WTC11 (cell line): ENCODE measurements at regions not wholly inside any gene's neighbourhood (a gene's known extent, or its start where the extent isn't known, plus 50 kb on each side); places are given as distances from the start of the nearest gene placed in this dataset.

Source experiments
- ATAC-seq: fragments of 200-7000 bp; cut with Tn5 transposase; 2 replicates; pipeline ENCODE4 v1.10.0; 2021; ENCODE audit warnings: mild to moderate bottlenecking, moderate library complexity
- CTCF ChIA-PET: fragments of 300-600 bp; sonication (Branson Sonifier 250); formaldehyde crosslinking; loops from one replicate; lab custom pipeline; 2021; ENCODE audit warnings: antibody characterized with exemption; lab: Charles Lee
- POLR2A ChIA-PET: fragments of 350-600 bp; sonication (Branson Sonifier 250); formaldehyde crosslinking; loops from one replicate; lab custom pipeline; 2021; ENCODE audit warnings: antibody characterized with exemption; lab: Charles Lee
- DNase-seq: peaks from one replicate; pipeline ENCODE4 v3.0.0; 2021; ENCODE audit warnings: low spot score
- H3K27ac Mint-ChIP-seq: 2 replicates; pipeline ENCODE4 v1.8.0; 2021; ENCODE audit warnings: mixed read lengths
- H3K27me3 Mint-ChIP-seq: 2 replicates; pipeline ENCODE4 v1.8.0; 2021; ENCODE audit warnings: low read depth, mild to moderate bottlenecking, moderate library complexity, mixed read lengths
- H3K36me3 Mint-ChIP-seq: 2 replicates; pipeline ENCODE4 v1.8.0; 2021; ENCODE audit warnings: mixed read lengths
- H3K4me1 Mint-ChIP-seq: 2 replicates; pipeline ENCODE4 v1.8.0; 2022; ENCODE audit warnings: mixed read lengths
- H3K4me3 Mint-ChIP-seq: 2 replicates; pipeline ENCODE4 v1.8.0; 2021; ENCODE audit warnings: mild to moderate bottlenecking, moderate library complexity, mixed read lengths
- H3K9me3 Mint-ChIP-seq: 2 replicates; pipeline ENCODE4 v1.8.0; 2021; ENCODE audit warnings: mixed read lengths
- CREM ChIP-seq: sonication (generic); formaldehyde crosslinking; IDR thresholded peaks from 2 replicates; pipeline ENCODE4 v1.8.1; 2022; ENCODE audit warnings: mild to moderate bottlenecking, missing genetic modification reagents, moderate library complexity
- FOXJ3 ChIP-seq: sonication (generic); formaldehyde crosslinking; IDR thresholded peaks from 2 replicates; pipeline ENCODE4 v1.9.0; 2021; ENCODE audit warnings: missing genetic modification reagents, mild to moderate bottlenecking, borderline replicate concordance
- GTF2I ChIP-seq: fragments of 250-450 bp; sonication (Bioruptor Pico); conservative IDR thresholded peaks from 2 replicates; pipeline ENCODE4 v1.4.0; 2021; ENCODE audit warnings: mild to moderate bottlenecking
- NFATC4 ChIP-seq: fragments of 250-450 bp; sonication (Bioruptor Pico); IDR thresholded peaks from 2 replicates; pipeline ENCODE4 v1.9.0; 2021; ENCODE audit warnings: mild to moderate bottlenecking
- RORB ChIP-seq: fragments of 250-450 bp; sonication (Bioruptor Pico); IDR thresholded peaks from 2 replicates; pipeline ENCODE4 v1.9.0; 2021; ENCODE audit warnings: mild to moderate bottlenecking
- SP1 ChIP-seq: sonication (generic); formaldehyde crosslinking; conservative IDR thresholded peaks from 2 replicates; pipeline ENCODE4 v1.8.1; 2022; ENCODE audit warnings: missing genetic modification reagents
- ZBTB21 ChIP-seq: sonication (generic); formaldehyde crosslinking; IDR thresholded peaks from 2 replicates; pipeline ENCODE4 v1.8.1; 2023; ENCODE audit warnings: mild to moderate bottlenecking, missing genetic modification reagents, borderline replicate concordance
- ZNF121 ChIP-seq: sonication (generic); formaldehyde crosslinking; IDR thresholded peaks from 2 replicates; pipeline ENCODE4 v1.8.0; 2023; ENCODE audit warnings: missing genetic modification reagents
- ZNF263 ChIP-seq: sonication (generic); formaldehyde crosslinking; IDR thresholded peaks from 2 replicates; pipeline ENCODE4 v1.8.1; 2022; ENCODE audit warnings: low read depth, mild to moderate bottlenecking, moderate library complexity, missing genetic modification reagents
- ZNF416 ChIP-seq: fragments of 250-450 bp; sonication (Bioruptor Pico); IDR thresholded peaks from 2 replicates; pipeline ENCODE4 v1.9.0; 2021; ENCODE audit warnings: mild to moderate bottlenecking, inconsistent platforms
- TF ChIP-seq, protein P1 (sequence below): fragments of 200-600 bp; IDR thresholded peaks from 2 replicates; pipeline ENCODE4 v1.8.0; 2022; ENCODE audit warnings: antibody characterized with exemption
- TF ChIP-seq, protein P2 (sequence below): fragments of 250-450 bp; sonication (Bioruptor Pico); IDR thresholded peaks from 2 replicates; pipeline ENCODE4 v2.1.2; 2022; ENCODE audit warnings: mild to moderate bottlenecking, moderate library complexity
- TF ChIP-seq, protein P3 (sequence below): sonication (generic); formaldehyde crosslinking; IDR thresholded peaks from 2 replicates; pipeline ENCODE4 v1.8.1; 2022; ENCODE audit warnings: missing genetic modification reagents, borderline replicate concordance
- TF ChIP-seq, protein P4 (sequence below): fragments of 250-450 bp; sonication (Bioruptor Pico); IDR thresholded peaks from 2 replicates; pipeline ENCODE4 v1.8.0; 2021; ENCODE audit warnings: mild to moderate bottlenecking
- TF ChIP-seq, protein P5 (sequence below): fragments of 250-450 bp; sonication (Bioruptor Pico); conservative IDR thresholded peaks from 2 replicates; pipeline ENCODE4 v1.9.0; 2021; ENCODE audit warnings: mild to moderate bottlenecking
- TF ChIP-seq, protein P6 (sequence below): sonication (generic); formaldehyde crosslinking; IDR thresholded peaks from 2 replicates; pipeline ENCODE4 v1.8.0; 2023; ENCODE audit warnings: missing genetic modification reagents
- TF ChIP-seq, protein P7 (sequence below): sonication (generic); formaldehyde crosslinking; conservative IDR thresholded peaks from 2 replicates; pipeline ENCODE4 v1.8.1; 2022; ENCODE audit warnings: mild to moderate bottlenecking, missing genetic modification reagents
- TF ChIP-seq, protein P8 (sequence below): sonication (generic); formaldehyde crosslinking; IDR thresholded peaks from 2 replicates; pipeline ENCODE4 v1.8.1; 2023; ENCODE audit warnings: mild to moderate bottlenecking, missing genetic modification reagents

DNA sequence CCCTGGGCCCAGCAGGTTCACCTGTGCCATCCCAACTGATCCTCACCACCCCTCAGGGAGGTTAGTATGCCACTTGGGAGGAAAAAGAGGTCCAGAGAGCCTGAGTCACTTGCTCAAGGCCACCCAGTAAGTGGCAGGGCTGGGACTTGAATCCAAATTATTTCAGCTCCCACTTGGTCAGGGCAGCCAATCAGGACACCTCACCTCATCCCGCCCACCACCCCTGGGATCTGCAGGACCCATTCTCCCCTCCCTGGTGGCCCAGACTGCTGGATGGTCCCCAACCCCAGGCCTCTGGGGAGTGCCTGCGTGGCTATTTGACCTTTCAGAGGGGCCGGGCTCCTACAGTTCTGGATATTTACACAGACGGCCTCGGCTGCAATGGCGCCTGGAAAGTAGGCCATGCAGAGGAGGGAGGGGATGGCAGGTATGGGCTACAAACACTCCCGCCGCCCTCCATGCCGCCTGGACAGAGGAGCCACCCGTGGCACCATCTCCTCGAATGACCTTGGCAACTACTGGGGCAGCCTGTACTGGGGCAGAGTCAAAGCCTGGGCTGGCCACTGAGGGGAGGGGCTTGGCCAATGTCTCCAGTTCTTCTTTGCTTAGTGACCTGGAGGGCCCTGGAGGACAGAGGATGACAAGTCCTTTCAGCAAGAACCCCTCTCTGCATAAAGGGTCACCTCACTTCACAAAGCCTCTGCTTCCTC is 153.6 kb upstream of the LINGO1 start:
- H3K27ac Mint-ChIP-seq = no peak overlapping the region
- CTCF ChIA-PET = interaction anchor here (0.7 to 3.6 kb wide), 7 partner anchors 10 to 169 kb away, joined by 3 to 37 read pairs (median 3); partner anchors contain the start of gene LINGO1

DNA sequence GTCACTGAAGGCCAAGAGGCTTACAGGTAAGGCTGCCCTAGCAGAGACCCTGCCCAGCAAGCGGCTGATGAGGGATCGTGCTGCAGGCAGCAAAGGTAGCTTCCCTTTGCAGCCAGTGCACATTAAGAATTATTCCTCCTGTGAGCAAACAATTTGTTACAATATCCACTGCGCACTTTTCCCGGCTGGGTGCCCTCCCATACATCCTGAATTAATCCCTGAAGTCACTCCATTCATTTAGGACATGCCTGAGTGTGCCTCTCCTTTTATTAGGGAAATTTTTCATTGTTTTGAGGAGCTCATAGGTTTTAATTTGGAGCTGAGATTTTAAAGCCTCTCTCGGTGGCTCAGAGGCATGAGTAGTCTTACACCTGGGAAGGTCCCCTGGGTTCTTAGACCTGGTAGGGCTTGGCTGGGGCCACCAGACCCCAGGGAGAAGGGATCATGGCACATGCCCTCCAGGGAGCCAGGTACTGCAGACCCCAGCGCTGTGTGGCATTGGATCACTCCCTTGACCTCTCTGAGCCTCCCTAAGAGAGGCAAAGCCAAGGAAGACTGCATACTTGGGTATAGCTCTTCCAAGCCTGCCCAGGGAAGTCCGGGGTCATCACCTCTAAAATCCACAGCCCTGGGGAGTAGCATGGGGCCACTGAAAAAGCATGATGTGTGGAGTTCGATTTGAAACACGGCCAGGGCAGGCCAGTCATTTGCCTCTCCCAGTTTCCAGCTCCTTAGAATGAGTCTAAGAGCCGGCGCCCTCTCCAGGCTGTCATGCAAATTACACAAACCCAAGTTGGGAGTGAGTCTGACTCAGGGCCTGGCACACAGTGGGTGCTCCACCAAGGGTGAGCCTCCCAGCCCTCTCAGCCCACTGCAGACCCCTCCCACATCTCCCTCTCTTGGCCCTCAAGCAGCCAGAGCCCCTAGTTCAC is 151.9 kb upstream of the LINGO1 start:
- TF ChIP-seq GTF2I (CRISPR knock-in tag) (peak; percentile 64), SP1 (CRISPR knock-in tag) (no peak), RORB (CRISPR knock-in tag) (no peak), ZNF416 (CRISPR knock-in tag) (no peak), ZNF121 (CRISPR knock-in tag) (peak; percentile 85), CREM (CRISPR knock-in tag) (no peak)
- TF ChIP-seq, protein P1, sequence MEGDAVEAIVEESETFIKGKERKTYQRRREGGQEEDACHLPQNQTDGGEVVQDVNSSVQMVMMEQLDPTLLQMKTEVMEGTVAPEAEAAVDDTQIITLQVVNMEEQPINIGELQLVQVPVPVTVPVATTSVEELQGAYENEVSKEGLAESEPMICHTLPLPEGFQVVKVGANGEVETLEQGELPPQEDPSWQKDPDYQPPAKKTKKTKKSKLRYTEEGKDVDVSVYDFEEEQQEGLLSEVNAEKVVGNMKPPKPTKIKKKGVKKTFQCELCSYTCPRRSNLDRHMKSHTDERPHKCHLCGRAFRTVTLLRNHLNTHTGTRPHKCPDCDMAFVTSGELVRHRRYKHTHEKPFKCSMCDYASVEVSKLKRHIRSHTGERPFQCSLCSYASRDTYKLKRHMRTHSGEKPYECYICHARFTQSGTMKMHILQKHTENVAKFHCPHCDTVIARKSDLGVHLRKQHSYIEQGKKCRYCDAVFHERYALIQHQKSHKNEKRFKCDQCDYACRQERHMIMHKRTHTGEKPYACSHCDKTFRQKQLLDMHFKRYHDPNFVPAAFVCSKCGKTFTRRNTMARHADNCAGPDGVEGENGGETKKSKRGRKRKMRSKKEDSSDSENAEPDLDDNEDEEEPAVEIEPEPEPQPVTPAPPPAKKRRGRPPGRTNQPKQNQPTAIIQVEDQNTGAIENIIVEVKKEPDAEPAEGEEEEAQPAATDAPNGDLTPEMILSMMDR = peak; percentile 58
- TF ChIP-seq, protein P2, sequence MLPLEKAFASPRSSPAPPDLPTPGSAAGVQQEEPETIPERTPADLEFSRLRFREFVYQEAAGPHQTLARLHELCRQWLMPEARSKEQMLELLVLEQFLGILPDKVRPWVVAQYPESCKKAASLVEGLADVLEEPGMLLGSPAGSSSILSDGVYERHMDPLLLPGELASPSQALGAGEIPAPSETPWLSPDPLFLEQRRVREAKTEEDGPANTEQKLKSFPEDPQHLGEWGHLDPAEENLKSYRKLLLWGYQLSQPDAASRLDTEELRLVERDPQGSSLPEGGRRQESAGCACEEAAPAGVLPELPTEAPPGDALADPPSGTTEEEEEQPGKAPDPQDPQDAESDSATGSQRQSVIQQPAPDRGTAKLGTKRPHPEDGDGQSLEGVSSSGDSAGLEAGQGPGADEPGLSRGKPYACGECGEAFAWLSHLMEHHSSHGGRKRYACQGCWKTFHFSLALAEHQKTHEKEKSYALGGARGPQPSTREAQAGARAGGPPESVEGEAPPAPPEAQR = no peak
- TF ChIP-seq, protein P3, sequence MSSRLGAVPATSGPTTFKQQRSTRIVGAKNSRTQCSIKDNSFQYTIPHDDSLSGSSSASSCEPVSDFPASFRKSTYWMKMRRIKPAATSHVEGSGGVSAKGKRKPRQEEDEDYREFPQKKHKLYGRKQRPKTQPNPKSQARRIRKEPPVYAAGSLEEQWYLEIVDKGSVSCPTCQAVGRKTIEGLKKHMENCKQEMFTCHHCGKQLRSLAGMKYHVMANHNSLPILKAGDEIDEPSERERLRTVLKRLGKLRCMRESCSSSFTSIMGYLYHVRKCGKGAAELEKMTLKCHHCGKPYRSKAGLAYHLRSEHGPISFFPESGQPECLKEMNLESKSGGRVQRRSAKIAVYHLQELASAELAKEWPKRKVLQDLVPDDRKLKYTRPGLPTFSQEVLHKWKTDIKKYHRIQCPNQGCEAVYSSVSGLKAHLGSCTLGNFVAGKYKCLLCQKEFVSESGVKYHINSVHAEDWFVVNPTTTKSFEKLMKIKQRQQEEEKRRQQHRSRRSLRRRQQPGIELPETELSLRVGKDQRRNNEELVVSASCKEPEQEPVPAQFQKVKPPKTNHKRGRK (CRISPR knock-in tag) = no peak
- POLR2A ChIA-PET = no interaction called here
- H3K9me3 Mint-ChIP-seq = peaks cover 5% of the 10 kb centered on the region
- H3K27me3 Mint-ChIP-seq = no peaks in the 10 kb centered on the region
- no peak overlapping the region for H3K4me3 Mint-ChIP-seq
- ATAC-seq (peak; percentile 79), DNase-seq (peak; percentile 79)
- H3K27ac Mint-ChIP-seq = no peak overlapping the region
- CTCF ChIA-PET = interaction anchor here (0.6 to 3.6 kb wide), 67 partner anchors 8 to 610 kb away, joined by 3 to 37 read pairs (median 5); partner anchors contain the start of gene LINGO1
- H3K36me3 Mint-ChIP-seq = no peaks in the 10 kb centered on the region; the same call in 1 of the 2 replicates
- H3K4me1 Mint-ChIP-seq = peaks cover 20% of the 10 kb centered on the region

More for the DNA sequence above, 153.6 kb upstream of the LINGO1 start:
- TF ChIP-seq, protein P4, sequence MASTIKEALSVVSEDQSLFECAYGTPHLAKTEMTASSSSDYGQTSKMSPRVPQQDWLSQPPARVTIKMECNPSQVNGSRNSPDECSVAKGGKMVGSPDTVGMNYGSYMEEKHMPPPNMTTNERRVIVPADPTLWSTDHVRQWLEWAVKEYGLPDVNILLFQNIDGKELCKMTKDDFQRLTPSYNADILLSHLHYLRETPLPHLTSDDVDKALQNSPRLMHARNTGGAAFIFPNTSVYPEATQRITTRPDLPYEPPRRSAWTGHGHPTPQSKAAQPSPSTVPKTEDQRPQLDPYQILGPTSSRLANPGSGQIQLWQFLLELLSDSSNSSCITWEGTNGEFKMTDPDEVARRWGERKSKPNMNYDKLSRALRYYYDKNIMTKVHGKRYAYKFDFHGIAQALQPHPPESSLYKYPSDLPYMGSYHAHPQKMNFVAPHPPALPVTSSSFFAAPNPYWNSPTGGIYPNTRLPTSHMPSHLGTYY (CRISPR knock-in tag) = no peak
- TF ChIP-seq ZBTB21 (CRISPR knock-in tag) (no peak), NFATC4 (CRISPR knock-in tag) (no peak), FOXJ3 (CRISPR knock-in tag) (no peak), ZNF263 (no peak)
- TF ChIP-seq, protein P5, sequence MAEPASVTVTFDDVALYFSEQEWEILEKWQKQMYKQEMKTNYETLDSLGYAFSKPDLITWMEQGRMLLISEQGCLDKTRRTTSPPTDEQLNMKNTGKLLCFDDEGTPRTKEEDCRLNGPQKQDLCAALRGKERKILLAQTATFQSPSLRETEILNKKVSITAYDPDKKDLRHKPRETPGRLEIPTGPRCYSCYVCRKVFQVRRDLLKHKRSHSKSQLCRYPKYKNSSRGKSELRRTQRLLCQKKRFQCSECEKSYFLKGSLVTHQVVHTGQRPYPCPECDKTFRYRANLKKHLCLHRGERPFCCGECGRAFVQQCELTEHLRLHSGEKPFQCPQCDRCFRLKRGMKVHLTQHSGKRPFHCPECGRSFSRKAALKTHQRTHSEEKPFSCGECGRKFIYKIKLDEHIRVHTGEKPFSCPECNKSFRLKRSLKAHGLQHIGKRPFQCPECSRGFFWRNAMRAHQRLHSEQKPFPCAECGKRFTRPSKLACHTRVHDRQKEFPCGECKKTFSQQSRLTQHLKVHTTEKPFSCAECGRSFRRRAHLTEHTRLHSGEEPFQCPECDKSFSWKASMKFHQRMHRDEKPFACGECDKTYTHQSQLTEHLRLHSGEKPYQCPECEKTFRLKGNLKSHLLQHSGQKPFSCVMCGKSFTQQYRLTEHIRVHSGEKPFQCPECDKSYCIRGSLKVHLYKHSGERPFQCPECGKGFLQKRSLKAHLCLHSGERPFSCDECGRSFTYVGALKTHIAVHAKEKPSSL (CRISPR knock-in tag) = no peak
- TF ChIP-seq, protein P6, sequence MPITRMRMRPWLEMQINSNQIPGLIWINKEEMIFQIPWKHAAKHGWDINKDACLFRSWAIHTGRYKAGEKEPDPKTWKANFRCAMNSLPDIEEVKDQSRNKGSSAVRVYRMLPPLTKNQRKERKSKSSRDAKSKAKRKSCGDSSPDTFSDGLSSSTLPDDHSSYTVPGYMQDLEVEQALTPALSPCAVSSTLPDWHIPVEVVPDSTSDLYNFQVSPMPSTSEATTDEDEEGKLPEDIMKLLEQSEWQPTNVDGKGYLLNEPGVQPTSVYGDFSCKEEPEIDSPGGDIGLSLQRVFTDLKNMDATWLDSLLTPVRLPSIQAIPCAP = no peak
- TF ChIP-seq, protein P7, sequence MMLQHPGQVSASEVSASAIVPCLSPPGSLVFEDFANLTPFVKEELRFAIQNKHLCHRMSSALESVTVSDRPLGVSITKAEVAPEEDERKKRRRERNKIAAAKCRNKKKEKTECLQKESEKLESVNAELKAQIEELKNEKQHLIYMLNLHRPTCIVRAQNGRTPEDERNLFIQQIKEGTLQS (CRISPR knock-in tag) = no peak
- TF ChIP-seq, protein P8, sequence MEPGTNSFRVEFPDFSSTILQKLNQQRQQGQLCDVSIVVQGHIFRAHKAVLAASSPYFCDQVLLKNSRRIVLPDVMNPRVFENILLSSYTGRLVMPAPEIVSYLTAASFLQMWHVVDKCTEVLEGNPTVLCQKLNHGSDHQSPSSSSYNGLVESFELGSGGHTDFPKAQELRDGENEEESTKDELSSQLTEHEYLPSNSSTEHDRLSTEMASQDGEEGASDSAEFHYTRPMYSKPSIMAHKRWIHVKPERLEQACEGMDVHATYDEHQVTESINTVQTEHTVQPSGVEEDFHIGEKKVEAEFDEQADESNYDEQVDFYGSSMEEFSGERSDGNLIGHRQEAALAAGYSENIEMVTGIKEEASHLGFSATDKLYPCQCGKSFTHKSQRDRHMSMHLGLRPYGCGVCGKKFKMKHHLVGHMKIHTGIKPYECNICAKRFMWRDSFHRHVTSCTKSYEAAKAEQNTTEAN = no peak
- Mint-ChIP-seq H3K36me3 (no peaks in the 10 kb centered on the region), H3K4me1 (peaks cover 20% of the 10 kb centered on the region), H3K9me3 (no peaks in the 10 kb centered on the region), H3K27me3 (no peaks in the 10 kb centered on the region), H3K4me3 (no peak overlapping the region)
- DNase-seq (no peak), ATAC-seq (no peak)
- POLR2A ChIA-PET = no interaction called here
